WTC11 (cell line): ENCODE measurements at regions not wholly inside any gene's neighbourhood (a gene's known extent, or its start where the extent isn't known, plus 50 kb on each side); places are given as distances from the start of the nearest gene placed in this dataset.

Source experiments
- ATAC-seq: fragments of 200-7000 bp; cut with Tn5 transposase; 2 replicates; pipeline ENCODE4 v1.10.0; 2021; ENCODE audit warnings: mild to moderate bottlenecking, moderate library complexity
- CTCF ChIA-PET: fragments of 300-600 bp; sonication (Branson Sonifier 250); formaldehyde crosslinking; loops from one replicate; lab custom pipeline; 2021; ENCODE audit warnings: antibody characterized with exemption; lab: Charles Lee
- POLR2A ChIA-PET: fragments of 350-600 bp; sonication (Branson Sonifier 250); formaldehyde crosslinking; loops from one replicate; lab custom pipeline; 2021; ENCODE audit warnings: antibody characterized with exemption; lab: Charles Lee
- DNase-seq: peaks from one replicate; pipeline ENCODE4 v3.0.0; 2021; ENCODE audit warnings: low spot score
- H3K27ac Mint-ChIP-seq: 2 replicates; pipeline ENCODE4 v1.8.0; 2021; ENCODE audit warnings: mixed read lengths
- H3K27me3 Mint-ChIP-seq: 2 replicates; pipeline ENCODE4 v1.8.0; 2021; ENCODE audit warnings: low read depth, mild to moderate bottlenecking, moderate library complexity, mixed read lengths
- H3K36me3 Mint-ChIP-seq: 2 replicates; pipeline ENCODE4 v1.8.0; 2021; ENCODE audit warnings: mixed read lengths
- H3K4me1 Mint-ChIP-seq: 2 replicates; pipeline ENCODE4 v1.8.0; 2022; ENCODE audit warnings: mixed read lengths
- H3K4me3 Mint-ChIP-seq: 2 replicates; pipeline ENCODE4 v1.8.0; 2021; ENCODE audit warnings: mild to moderate bottlenecking, moderate library complexity, mixed read lengths
- H3K9me3 Mint-ChIP-seq: 2 replicates; pipeline ENCODE4 v1.8.0; 2021; ENCODE audit warnings: mixed read lengths
- AR ChIP-seq: fragments of 250-450 bp; sonication (Bioruptor Pico); IDR thresholded peaks from 2 replicates; pipeline ENCODE4 v1.9.0; 2021; ENCODE audit warnings: mild to moderate bottlenecking
- CREM ChIP-seq: sonication (generic); formaldehyde crosslinking; IDR thresholded peaks from 2 replicates; pipeline ENCODE4 v1.8.1; 2022; ENCODE audit warnings: mild to moderate bottlenecking, missing genetic modification reagents, moderate library complexity
- EMX1 ChIP-seq: fragments of 250-450 bp; sonication (Bioruptor Pico); IDR thresholded peaks from 2 replicates; pipeline ENCODE4 v1.8.0; 2021; ENCODE audit warnings: mild to moderate bottlenecking
- FOXK1 ChIP-seq: sonication (generic); formaldehyde crosslinking; IDR thresholded peaks from 2 replicates; pipeline ENCODE4 v1.8.0; 2022; ENCODE audit warnings: mild to moderate bottlenecking, moderate library complexity, missing genetic modification reagents
- IRF2 ChIP-seq: sonication (generic); formaldehyde crosslinking; IDR thresholded peaks from 2 replicates; pipeline ENCODE4 v1.8.0; 2022; ENCODE audit warnings: low read depth, missing genetic modification reagents, borderline replicate concordance
- JUN ChIP-seq: sonication (generic); formaldehyde crosslinking; IDR thresholded peaks from 2 replicates; pipeline ENCODE4 v1.8.0; 2023; ENCODE audit warnings: mild to moderate bottlenecking, missing genetic modification reagents
- NFATC4 ChIP-seq: fragments of 250-450 bp; sonication (Bioruptor Pico); IDR thresholded peaks from 2 replicates; pipeline ENCODE4 v1.9.0; 2021; ENCODE audit warnings: mild to moderate bottlenecking
- NR2C2 ChIP-seq: sonication (generic); formaldehyde crosslinking; IDR thresholded peaks from 2 replicates; pipeline ENCODE4 v1.8.0; 2022; ENCODE audit warnings: mild to moderate bottlenecking, missing genetic modification reagents
- NR3C1 ChIP-seq: sonication (generic); formaldehyde crosslinking; conservative IDR thresholded peaks from 2 replicates; pipeline ENCODE4 v1.8.1; 2023; ENCODE audit warnings: low read depth, mild to moderate bottlenecking, missing genetic modification reagents
- RORB ChIP-seq: fragments of 250-450 bp; sonication (Bioruptor Pico); IDR thresholded peaks from 2 replicates; pipeline ENCODE4 v1.9.0; 2021; ENCODE audit warnings: mild to moderate bottlenecking
- STAT6 ChIP-seq: sonication (generic); formaldehyde crosslinking; conservative IDR thresholded peaks from 2 replicates; pipeline ENCODE4 v1.8.1; 2023; ENCODE audit warnings: mild to moderate bottlenecking, low read depth, missing genetic modification reagents, moderate library complexity
- TEAD1 ChIP-seq: sonication (generic); formaldehyde crosslinking; IDR thresholded peaks from 2 replicates; pipeline ENCODE4 v1.8.0; 2022; ENCODE audit warnings: mild to moderate bottlenecking, missing genetic modification reagents
- ZBTB21 ChIP-seq: sonication (generic); formaldehyde crosslinking; IDR thresholded peaks from 2 replicates; pipeline ENCODE4 v1.8.1; 2023; ENCODE audit warnings: mild to moderate bottlenecking, missing genetic modification reagents, borderline replicate concordance
- ZNF138 ChIP-seq: sonication (generic); formaldehyde crosslinking; conservative IDR thresholded peaks from 2 replicates; pipeline ENCODE4 v1.8.1; 2022; ENCODE audit warnings: mild to moderate bottlenecking, moderate library complexity, missing genetic modification reagents
- ZNF263 ChIP-seq: sonication (generic); formaldehyde crosslinking; IDR thresholded peaks from 2 replicates; pipeline ENCODE4 v1.8.1; 2022; ENCODE audit warnings: low read depth, mild to moderate bottlenecking, moderate library complexity, missing genetic modification reagents
- ZNF396 ChIP-seq: fragments of 250-450 bp; sonication (Bioruptor Pico); IDR thresholded peaks from 2 replicates; pipeline ENCODE4 v1.8.0; 2021; ENCODE audit warnings: mild to moderate bottlenecking, moderate library complexity, borderline replicate concordance
- ZNF416 ChIP-seq: fragments of 250-450 bp; sonication (Bioruptor Pico); IDR thresholded peaks from 2 replicates; pipeline ENCODE4 v1.9.0; 2021; ENCODE audit warnings: mild to moderate bottlenecking, inconsistent platforms
- TF ChIP-seq, protein P1 (sequence below): fragments of 250-450 bp; sonication (Bioruptor Pico); IDR thresholded peaks from 2 replicates; pipeline ENCODE4 v1.8.0; 2021; ENCODE audit warnings: mild to moderate bottlenecking
- TF ChIP-seq, protein P2 (sequence below): fragments of 250-450 bp; sonication (Bioruptor Pico); IDR thresholded peaks from 2 replicates; pipeline ENCODE4 v1.9.0; 2021; ENCODE audit warnings: mild to moderate bottlenecking, borderline replicate concordance
- TF ChIP-seq, protein P3 (sequence below): sonication (generic); formaldehyde crosslinking; IDR thresholded peaks from 2 replicates; pipeline ENCODE4 v1.8.0; 2022; ENCODE audit warnings: mild to moderate bottlenecking, missing genetic modification reagents

DNA sequence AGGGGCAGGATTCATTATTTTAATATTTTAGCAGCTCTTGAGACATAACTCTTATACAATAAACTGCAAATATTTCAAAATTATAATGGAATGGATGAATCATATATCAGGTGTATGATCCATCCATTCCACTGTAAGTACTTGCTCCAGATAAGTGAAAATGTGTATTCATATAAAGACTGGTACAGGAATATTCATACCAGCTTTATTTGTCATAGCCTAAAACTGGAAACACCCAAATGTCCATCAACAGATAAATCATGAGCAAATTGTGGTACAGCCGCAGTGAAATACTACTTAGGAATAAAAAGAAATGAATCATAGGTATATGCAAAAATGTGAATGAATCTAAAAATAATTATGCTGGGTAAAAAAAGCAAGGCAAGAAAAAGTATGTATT is 263.6 kb upstream of the SYT10 start (continued):
- TF ChIP-seq, protein P1, sequence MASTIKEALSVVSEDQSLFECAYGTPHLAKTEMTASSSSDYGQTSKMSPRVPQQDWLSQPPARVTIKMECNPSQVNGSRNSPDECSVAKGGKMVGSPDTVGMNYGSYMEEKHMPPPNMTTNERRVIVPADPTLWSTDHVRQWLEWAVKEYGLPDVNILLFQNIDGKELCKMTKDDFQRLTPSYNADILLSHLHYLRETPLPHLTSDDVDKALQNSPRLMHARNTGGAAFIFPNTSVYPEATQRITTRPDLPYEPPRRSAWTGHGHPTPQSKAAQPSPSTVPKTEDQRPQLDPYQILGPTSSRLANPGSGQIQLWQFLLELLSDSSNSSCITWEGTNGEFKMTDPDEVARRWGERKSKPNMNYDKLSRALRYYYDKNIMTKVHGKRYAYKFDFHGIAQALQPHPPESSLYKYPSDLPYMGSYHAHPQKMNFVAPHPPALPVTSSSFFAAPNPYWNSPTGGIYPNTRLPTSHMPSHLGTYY (CRISPR knock-in tag), result no peak
- TF ChIP-seq TEAD1 (CRISPR knock-in tag) (no peak), RORB (CRISPR knock-in tag) (no peak), ZNF138 (CRISPR knock-in tag) (no peak), FOXK1 (CRISPR knock-in tag) (no peak)
- TF ChIP-seq, protein P2, sequence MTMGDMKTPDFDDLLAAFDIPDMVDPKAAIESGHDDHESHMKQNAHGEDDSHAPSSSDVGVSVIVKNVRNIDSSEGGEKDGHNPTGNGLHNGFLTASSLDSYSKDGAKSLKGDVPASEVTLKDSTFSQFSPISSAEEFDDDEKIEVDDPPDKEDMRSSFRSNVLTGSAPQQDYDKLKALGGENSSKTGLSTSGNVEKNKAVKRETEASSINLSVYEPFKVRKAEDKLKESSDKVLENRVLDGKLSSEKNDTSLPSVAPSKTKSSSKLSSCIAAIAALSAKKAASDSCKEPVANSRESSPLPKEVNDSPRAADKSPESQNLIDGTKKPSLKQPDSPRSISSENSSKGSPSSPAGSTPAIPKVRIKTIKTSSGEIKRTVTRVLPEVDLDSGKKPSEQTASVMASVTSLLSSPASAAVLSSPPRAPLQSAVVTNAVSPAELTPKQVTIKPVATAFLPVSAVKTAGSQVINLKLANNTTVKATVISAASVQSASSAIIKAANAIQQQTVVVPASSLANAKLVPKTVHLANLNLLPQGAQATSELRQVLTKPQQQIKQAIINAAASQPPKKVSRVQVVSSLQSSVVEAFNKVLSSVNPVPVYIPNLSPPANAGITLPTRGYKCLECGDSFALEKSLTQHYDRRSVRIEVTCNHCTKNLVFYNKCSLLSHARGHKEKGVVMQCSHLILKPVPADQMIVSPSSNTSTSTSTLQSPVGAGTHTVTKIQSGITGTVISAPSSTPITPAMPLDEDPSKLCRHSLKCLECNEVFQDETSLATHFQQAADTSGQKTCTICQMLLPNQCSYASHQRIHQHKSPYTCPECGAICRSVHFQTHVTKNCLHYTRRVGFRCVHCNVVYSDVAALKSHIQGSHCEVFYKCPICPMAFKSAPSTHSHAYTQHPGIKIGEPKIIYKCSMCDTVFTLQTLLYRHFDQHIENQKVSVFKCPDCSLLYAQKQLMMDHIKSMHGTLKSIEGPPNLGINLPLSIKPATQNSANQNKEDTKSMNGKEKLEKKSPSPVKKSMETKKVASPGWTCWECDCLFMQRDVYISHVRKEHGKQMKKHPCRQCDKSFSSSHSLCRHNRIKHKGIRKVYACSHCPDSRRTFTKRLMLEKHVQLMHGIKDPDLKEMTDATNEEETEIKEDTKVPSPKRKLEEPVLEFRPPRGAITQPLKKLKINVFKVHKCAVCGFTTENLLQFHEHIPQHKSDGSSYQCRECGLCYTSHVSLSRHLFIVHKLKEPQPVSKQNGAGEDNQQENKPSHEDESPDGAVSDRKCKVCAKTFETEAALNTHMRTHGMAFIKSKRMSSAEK (CRISPR knock-in tag), result no peak
- TF ChIP-seq, all 79 proteins: peak for 0

DNA sequence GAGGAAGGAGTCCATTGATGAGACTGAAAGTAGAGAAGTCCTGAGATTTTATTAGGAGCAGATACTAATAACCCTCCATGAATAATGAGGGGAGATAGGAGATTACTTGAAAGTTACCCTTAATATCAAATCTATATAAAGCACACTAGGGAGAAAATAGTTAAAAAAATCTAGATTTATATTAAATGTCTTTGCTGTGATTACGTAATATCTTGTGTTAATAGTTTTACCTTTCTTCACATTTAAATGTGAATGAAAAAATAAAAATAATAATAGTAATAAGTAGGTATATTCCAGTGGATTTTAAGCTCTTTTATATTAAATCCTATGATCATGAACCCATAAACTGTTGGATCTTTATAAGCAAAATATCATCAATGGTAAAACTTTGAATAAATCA is 267.3 kb upstream of the SYT10 start:
- no peak for TF ChIP-seq ZNF396
- TF ChIP-seq, protein P3, sequence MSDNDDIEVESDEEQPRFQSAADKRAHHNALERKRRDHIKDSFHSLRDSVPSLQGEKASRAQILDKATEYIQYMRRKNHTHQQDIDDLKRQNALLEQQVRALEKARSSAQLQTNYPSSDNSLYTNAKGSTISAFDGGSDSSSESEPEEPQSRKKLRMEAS (CRISPR knock-in tag), result no peak
- TF ChIP-seq TEAD1 (CRISPR knock-in tag), result no peak
- no peak for TF ChIP-seq CREM (CRISPR knock-in tag)
- TF ChIP-seq NFATC4 (CRISPR knock-in tag), result no peak
- TF ChIP-seq ZBTB21 (CRISPR knock-in tag), result no peak
- TF ChIP-seq, all 79 proteins: peak for 0
- ATAC-seq (no peak), DNase-seq (no peak)
- no peaks in the 10 kb centered on the region for H3K4me1 Mint-ChIP-seq
- no peaks in the 10 kb centered on the region for H3K36me3 Mint-ChIP-seq
- H3K27me3 Mint-ChIP-seq, result no peaks in the 10 kb centered on the region
- POLR2A ChIA-PET, result no interaction called here
- CTCF ChIA-PET, result no interaction called here
- H3K27ac Mint-ChIP-seq, result no peak overlapping the region
- H3K4me3 Mint-ChIP-seq, result no peak overlapping the region
- no peaks in the 10 kb centered on the region for H3K9me3 Mint-ChIP-seq

DNA sequence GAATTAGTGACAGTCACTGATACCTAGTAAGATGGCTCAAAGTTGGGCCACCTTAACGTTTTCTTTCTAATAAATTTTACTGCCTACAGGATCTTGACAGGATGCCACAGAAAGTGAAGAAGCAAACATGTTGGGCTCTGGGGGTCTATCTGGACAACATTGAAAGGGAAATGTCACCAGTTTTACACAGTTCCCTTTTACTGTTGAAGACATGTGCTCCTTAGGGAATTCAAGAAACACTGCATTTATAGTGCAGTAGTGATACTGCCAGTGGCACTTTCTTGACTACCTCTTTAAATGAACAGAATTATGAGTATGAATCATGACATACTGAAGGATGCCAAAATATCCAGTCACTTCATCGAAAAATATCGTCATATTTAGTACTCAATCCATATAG is 269.3 kb upstream of the SYT10 start:
- no peaks in the 10 kb centered on the region for H3K9me3 Mint-ChIP-seq
- POLR2A ChIA-PET, result no interaction called here
- no peaks in the 10 kb centered on the region for H3K27me3 Mint-ChIP-seq
- DNase-seq (no peak), ATAC-seq (no peak)
- no peaks in the 10 kb centered on the region for H3K4me1 Mint-ChIP-seq
- H3K4me3 Mint-ChIP-seq, result no peak overlapping the region
- no peak for TF ChIP-seq JUN (CRISPR knock-in tag)
- TF ChIP-seq ZNF263 (CRISPR knock-in tag), result no peak
- H3K36me3 Mint-ChIP-seq, result no peaks in the 10 kb centered on the region
- H3K27ac Mint-ChIP-seq, result no peak overlapping the region
- CTCF ChIA-PET, result no interaction called here

- ChIA-PET POLR2A (no interaction called here), CTCF (no interaction called here)
- Mint-ChIP-seq H3K4me3 (no peak overlapping the region), H3K36me3 (no peaks in the 10 kb centered on the region), H3K27me3 (no peaks in the 10 kb centered on the region), H3K27ac (no peak overlapping the region), H3K9me3 (no peaks in the 10 kb centered on the region), H3K4me1 (no peaks in the 10 kb centered on the region)
- DNase-seq, result no peak
- TF ChIP-seq IRF2 (CRISPR knock-in tag), result no peak
- TF ChIP-seq AR (CRISPR knock-in tag), result no peak
- no peak for TF ChIP-seq NR2C2 (CRISPR knock-in tag)
- no peak for TF ChIP-seq ZNF416 (CRISPR knock-in tag)
- no peak for TF ChIP-seq STAT6 (CRISPR knock-in tag)
- no peak for TF ChIP-seq ZNF138 (CRISPR knock-in tag)
- TF ChIP-seq EMX1 (CRISPR knock-in tag), result no peak
- TF ChIP-seq NR3C1 (CRISPR knock-in tag), result no peak
- ATAC-seq, result no peak
Measured at GRCh38 chr12:33710548-33710947, 270.9 kb upstream of the SYT10 start.
